NCI-H2029 treated with DMSO at 0.1 percent for 48 hours (cell line): ENCODE measurements at regions not wholly inside any gene's neighbourhood (a gene's known extent, or its start where the extent isn't known, plus 50 kb on each side); places are given as distances from the start of the nearest gene placed in this dataset.
"Not testable (repeated sequence)": the region's sequence is repeated elsewhere in the genome, so short reads cannot be mapped to it uniquely, and the experiment has no call there.

ENCODE experiments used
- DNase-seq: peaks from one replicate; lab custom pipeline; 2025; lab: John Stamatoyannopoulos, UW

GRCh38 chr13:87877477-87877876, 206.3 kb downstream of the SLITRK5 start:
- DNase-seq, result no peak

GRCh38 chr13:87878706-87879105, 207.5 kb downstream of the SLITRK5 start:
- DNase-seq, result no peak

- no peak for DNase-seq
Measured at GRCh38 chr13:87884884-87885283, 213.7 kb downstream of the SLITRK5 start.

GRCh38 chr13:87887459-87888123, 216.4 kb downstream of the SLITRK5 start:
- DNase-seq, result no peak

- DNase-seq, result no peak
Measured at GRCh38 chr13:87889254-87889653, 218.1 kb downstream of the SLITRK5 start.

- DNase-seq, result no peak
Measured at GRCh38 chr13:87893186-87893585, 222.0 kb downstream of the SLITRK5 start.

- no peak for DNase-seq
Measured at GRCh38 chr13:87894059-87894458, 222.9 kb downstream of the SLITRK5 start.

- no peak for DNase-seq
Measured at GRCh38 chr13:87903553-87903952, 232.4 kb downstream of the SLITRK5 start.

GRCh38 chr13:87906411-87906810, 235.2 kb downstream of the SLITRK5 start:
- no peak for DNase-seq

- no peak for DNase-seq
Measured at GRCh38 chr13:87907202-87907601, 236.0 kb downstream of the SLITRK5 start.

GRCh38 chr13:87919956-87920355, 248.8 kb downstream of the SLITRK5 start:
- DNase-seq, result no peak

- no peak for DNase-seq
Measured at GRCh38 chr13:87923753-87924152, 252.6 kb downstream of the SLITRK5 start.

- no peak for DNase-seq
Measured at GRCh38 chr13:87925006-87925405, 253.8 kb downstream of the SLITRK5 start.

GRCh38 chr13:87940776-87941175, 269.6 kb downstream of the SLITRK5 start:
- DNase-seq, result no peak

GRCh38 chr13:87941226-87941625, 270.1 kb downstream of the SLITRK5 start:
- DNase-seq, result no peak

- no peak for DNase-seq
Measured at GRCh38 chr13:87942205-87942604, 271.0 kb downstream of the SLITRK5 start.

- no peak for DNase-seq
Measured at GRCh38 chr13:87944038-87944437, 272.9 kb downstream of the SLITRK5 start.

GRCh38 chr13:87952377-87952776, 281.2 kb downstream of the SLITRK5 start:
- no peak for DNase-seq

- DNase-seq, result no peak
Measured at GRCh38 chr13:87953381-87953780, 282.2 kb downstream of the SLITRK5 start.

- DNase-seq, result no peak
Measured at GRCh38 chr13:87954091-87954490, 282.9 kb downstream of the SLITRK5 start.

- DNase-seq, result no peak
Measured at GRCh38 chr13:87961546-87961945, 290.4 kb downstream of the SLITRK5 start.

- no peak for DNase-seq
Measured at GRCh38 chr13:87972568-87972967, 301.4 kb downstream of the SLITRK5 start.

GRCh38 chr13:87975035-87975434, 303.9 kb downstream of the SLITRK5 start:
- DNase-seq, result no peak

- not testable (repeated sequence) for DNase-seq
Measured at GRCh38 chr13:87976650-87977049, 305.5 kb downstream of the SLITRK5 start.
